ENCODE measurements at regions not wholly inside any gene's neighbourhood (a gene's known extent, or its start where the extent isn't known, plus 50 kb on each side); places are given as distances from the start of the nearest gene placed in this dataset.

GRCh38 chr16:11439790-11440656 lies 94.8 kb downstream of the RMI2 start:
- no peak for DNase-seq (ENCODE audit: low spot score)
- ATAC-seq, result no peak

- ATAC-seq, result no peak
- DNase-seq (ENCODE audit: low spot score), result no peak
Measured at GRCh38 chr16:11440657-11441012, 95.4 kb downstream of the RMI2 start.

- no peak for ATAC-seq
Measured at GRCh38 chr16:11445486-11445885, 100.2 kb downstream of the RMI2 start.

GRCh38 chr16:11446566-11447119 lies 101.4 kb downstream of the RMI2 start:
- no peak for DNase-seq (ENCODE audit: low spot score)

More at GRCh38 chr16:11445486-11445885, 100.2 kb downstream of the RMI2 start:
- DNase-seq (ENCODE audit: low spot score), result no peak

GRCh38 chr16:11447272-11447671 lies 102.0 kb downstream of the RMI2 start:
- ATAC-seq, result no peak
- DNase-seq (ENCODE audit: low spot score), result no peak

More at GRCh38 chr16:11446566-11447119, 101.4 kb downstream of the RMI2 start:
- ATAC-seq, result no peak

GRCh38 chr16:11447836-11448235 lies 102.6 kb downstream of the RMI2 start:
- DNase-seq (ENCODE audit: low spot score) (no peak), ATAC-seq (no peak)

GRCh38 chr16:11448796-11449416 lies 103.6 kb downstream of the RMI2 start:
- DNase-seq (ENCODE audit: low spot score) (no peak), ATAC-seq (no peak)

GRCh38 chr16:11449716-11450115 lies 104.5 kb downstream of the RMI2 start:
- no peak for DNase-seq (ENCODE audit: low spot score)
- ATAC-seq, result no peak

GRCh38 chr16:11450136-11450535 lies 104.9 kb downstream of the RMI2 start:
- DNase-seq (ENCODE audit: low spot score) (no peak), ATAC-seq (no peak)

GRCh38 chr16:11452298-11452697 lies 107.0 kb downstream of the RMI2 start:
- DNase-seq (ENCODE audit: low spot score), result no peak
- ATAC-seq, result no peak

- ATAC-seq (no peak), DNase-seq (ENCODE audit: low spot score) (no peak)
Measured at GRCh38 chr16:11452746-11453389, 107.6 kb downstream of the RMI2 start.

- ATAC-seq, result no peak
Measured at GRCh38 chr16:11456741-11457140, 111.5 kb downstream of the RMI2 start.

GRCh38 chr16:11459722-11460121 lies 114.5 kb downstream of the RMI2 start:
- ATAC-seq (no peak), DNase-seq (ENCODE audit: low spot score) (no peak)

More at GRCh38 chr16:11456741-11457140, 111.5 kb downstream of the RMI2 start:
- no peak for DNase-seq (ENCODE audit: low spot score)

- DNase-seq (ENCODE audit: low spot score) (no peak), ATAC-seq (no peak)
Measured at GRCh38 chr16:11460820-11461594, 115.7 kb downstream of the RMI2 start.

GRCh38 chr16:11461595-11461990 lies 116.3 kb downstream of the RMI2 start:
- no peak for DNase-seq (ENCODE audit: low spot score)

GRCh38 chr16:11462036-11462435 lies 116.8 kb downstream of the RMI2 start:
- DNase-seq (ENCODE audit: low spot score) (no peak), ATAC-seq (no peak)

More at GRCh38 chr16:11461595-11461990, 116.3 kb downstream of the RMI2 start:
- no peak for ATAC-seq

- no peak for ATAC-seq
- no peak for DNase-seq (ENCODE audit: low spot score)
Measured at GRCh38 chr16:11462861-11463260, 117.6 kb downstream of the RMI2 start.

- no peak for ATAC-seq
- no peak for DNase-seq (ENCODE audit: low spot score)
Measured at GRCh38 chr16:11464241-11464640, 119.0 kb downstream of the RMI2 start.

GRCh38 chr16:11465675-11466074 lies 120.4 kb downstream of the RMI2 start:
- DNase-seq (ENCODE audit: low spot score) (no peak), ATAC-seq (no peak)

- DNase-seq (ENCODE audit: low spot score), result no peak
- no peak for ATAC-seq
Measured at GRCh38 chr16:11470676-11471415, 115.9 kb downstream of the LITAF start.

Measured in left lobe of liver (tissue), 2 donors.